SK-N-SH treated with all-trans-retinoic acid at 6 μM for 48 hours (cell line): ENCODE measurements at regions not wholly inside any gene's neighbourhood (a gene's known extent, or its start where the extent isn't known, plus 50 kb on each side); places are given as distances from the start of the nearest gene placed in this dataset.

Experiments used
- ATAC-seq: fragments of 200-7000 bp; cut with Tn5 transposase; 3 replicates; pipeline ENCODE4 v1.9.1; 2020; ENCODE audit warnings: mild to moderate bottlenecking, moderate library complexity
- ARNTL ChIP-seq: fragments of 450-650 bp; formaldehyde crosslinking; IDR thresholded peaks from 2 replicates; pipeline ENCODE4 v1.5.0; 2020; ENCODE audit warnings: low read depth, mild to moderate bottlenecking, moderate library complexity, borderline replicate concordance
- BACH2 ChIP-seq: fragments of 250-450 bp; sonication (Bioruptor Pico); IDR thresholded peaks from 2 replicates; pipeline ENCODE4 v1.9.0; 2021; ENCODE audit warnings: mild to moderate bottlenecking, borderline replicate concordance
- CREB5 ChIP-seq: fragments of 250-450 bp; sonication (Bioruptor Pico); IDR thresholded peaks from 2 replicates; pipeline ENCODE4 v1.5.1; 2020; ENCODE audit warnings: low read depth, mild to moderate bottlenecking, moderate library complexity
- CSRNP3 ChIP-seq: fragments of 250-450 bp; sonication (Bioruptor Pico); IDR thresholded peaks from 2 replicates; pipeline ENCODE4 v1.5.1; 2021; ENCODE audit warnings: mild to moderate bottlenecking, moderate library complexity
- ESRRG ChIP-seq: fragments of 250-450 bp; sonication (Bioruptor Pico); IDR thresholded peaks from 2 replicates; pipeline ENCODE4 v1.6.1; 2021; ENCODE audit warnings: mild to moderate bottlenecking
- GLIS3 ChIP-seq: fragments of 250-450 bp; sonication (Bioruptor Pico); IDR thresholded peaks from 2 replicates; pipeline ENCODE4 v1.5.0; 2020; ENCODE audit warnings: mild to moderate bottlenecking, moderate library complexity
- ISL1 ChIP-seq: fragments of 250-450 bp; sonication (Bioruptor Pico); IDR thresholded peaks from 2 replicates; pipeline ENCODE4 v2.1.2; 2022; ENCODE audit warnings: mild to moderate bottlenecking, moderate library complexity
- OSR1 ChIP-seq: fragments of 250-450 bp; sonication (Bioruptor Pico); IDR thresholded peaks from 2 replicates; pipeline ENCODE4 v1.8.0; 2022; ENCODE audit warnings: moderate library complexity, mild to moderate bottlenecking, inconsistent platforms
- PATZ1 ChIP-seq: fragments of 250-450 bp; sonication (Bioruptor Pico); IDR thresholded peaks from 2 replicates; pipeline ENCODE4 v1.8.0; 2020; ENCODE audit warnings: mild to moderate bottlenecking, moderate library complexity, borderline replicate concordance
- PPARA ChIP-seq: fragments of 250-450 bp; sonication (Bioruptor Pico); IDR thresholded peaks from 2 replicates; pipeline ENCODE4 v1.5.0; 2020; ENCODE audit warnings: mild to moderate bottlenecking, borderline replicate concordance
- RARB ChIP-seq: fragments of 250-450 bp; sonication (Bioruptor Pico); IDR thresholded peaks from 2 replicates; pipeline ENCODE4 v1.8.0; 2021; ENCODE audit warnings: mild to moderate bottlenecking, moderate library complexity
- TCF4 ChIP-seq: fragments of 250-450 bp; sonication (Bioruptor Pico); IDR thresholded peaks from 2 replicates; pipeline ENCODE4 v1.8.0; 2021; ENCODE audit warnings: mild to moderate bottlenecking, moderate library complexity, borderline replicate concordance
- TOX ChIP-seq: fragments of 250-450 bp; sonication (Bioruptor Pico); IDR thresholded peaks from 2 replicates; pipeline ENCODE4 v1.8.0; 2021; ENCODE audit warnings: mild to moderate bottlenecking, moderate library complexity, borderline replicate concordance
- TSHZ2 ChIP-seq: fragments of 250-450 bp; sonication (Bioruptor Pico); IDR thresholded peaks from 2 replicates; pipeline ENCODE4 v1.5.0; 2020; ENCODE audit warnings: mild to moderate bottlenecking, moderate library complexity
- ZC3H10 ChIP-seq: fragments of 250-450 bp; sonication (Bioruptor Pico); IDR thresholded peaks from 2 replicates; pipeline ENCODE4 v1.5.1; 2021; ENCODE audit warnings: mild to moderate bottlenecking, moderate library complexity
- ZFP3 ChIP-seq: fragments of 250-450 bp; sonication (Bioruptor Pico); IDR thresholded peaks from 2 replicates; pipeline ENCODE4 v1.5.0; 2020; ENCODE audit warnings: mild to moderate bottlenecking, moderate library complexity
- ZFP30 ChIP-seq: fragments of 450-650 bp; formaldehyde crosslinking; IDR thresholded peaks from 2 replicates; pipeline ENCODE4 v1.5.0; 2022; ENCODE audit warnings: mild to moderate bottlenecking, moderate library complexity
- ZNF565 ChIP-seq: fragments of 450-650 bp; formaldehyde crosslinking; conservative IDR thresholded peaks from 2 replicates; pipeline ENCODE4 v1.5.0; 2020; ENCODE audit warnings: low read depth, mild to moderate bottlenecking, moderate library complexity
- ZNF70 ChIP-seq: fragments of 450-650 bp; formaldehyde crosslinking; IDR thresholded peaks from 2 replicates; pipeline ENCODE4 v1.5.0; 2020; ENCODE audit warnings: mild to moderate bottlenecking, moderate library complexity
- ZNF8 ChIP-seq: fragments of 450-650 bp; formaldehyde crosslinking; IDR thresholded peaks from 2 replicates; pipeline ENCODE4 v1.5.0; 2020; ENCODE audit warnings: mild to moderate bottlenecking, moderate library complexity

GRCh38 chr2:122999258-122999657 lies 1025.8 kb upstream of the CNTNAP5 start (continued):
- TF ChIP-seq CREB5 (no peak), ZNF565 (CRISPR knock-in tag) (no peak), BACH2 (CRISPR knock-in tag) (no peak), GLIS3 (CRISPR knock-in tag) (no peak), CSRNP3 (CRISPR knock-in tag) (no peak), PPARA (CRISPR knock-in tag) (no peak)

- TF ChIP-seq ZNF70 (CRISPR knock-in tag) (no peak), PATZ1 (no peak), ISL1 (CRISPR knock-in tag) (no peak), ZC3H10 (no peak), ZFP3 (no peak), ZFP30 (CRISPR knock-in tag) (no peak), OSR1 (CRISPR knock-in tag) (no peak), TSHZ2 (CRISPR knock-in tag) (no peak), TCF4 (CRISPR knock-in tag) (no peak), RARB (CRISPR knock-in tag) (no peak), TOX (no peak)
- TF ChIP-seq, all 23 proteins: peak for 0
- ATAC-seq: no peak
Observed at GRCh38 chr2:122999821-123000220, 1025.3 kb upstream of the CNTNAP5 start.

GRCh38 chr2:123002660-123003248 lies 1022.3 kb upstream of the CNTNAP5 start:
- TF ChIP-seq ZNF8 (CRISPR knock-in tag): no peak
- no peak for TF ChIP-seq CREB5
- TF ChIP-seq RARB (CRISPR knock-in tag): no peak
- no peak for TF ChIP-seq ESRRG (CRISPR knock-in tag)
- no peak for TF ChIP-seq ZC3H10
- TF ChIP-seq ZNF70 (CRISPR knock-in tag): no peak
- no peak for TF ChIP-seq BACH2 (CRISPR knock-in tag)
- no peak for TF ChIP-seq ARNTL (CRISPR knock-in tag)
- no peak for TF ChIP-seq PATZ1
- TF ChIP-seq ZFP3: no peak
- TF ChIP-seq ZNF565 (CRISPR knock-in tag): no peak
- TF ChIP-seq ISL1 (CRISPR knock-in tag): no peak
- TF ChIP-seq TCF4 (CRISPR knock-in tag): no peak
- ATAC-seq: no peak
